Naive B cell (primary cell): ENCODE measurements at regions not wholly inside any gene's neighbourhood (a gene's known extent, or its start where the extent isn't known, plus 50 kb on each side); places are given as distances from the start of the nearest gene placed in this dataset.

Source experiments
- ATAC-seq, 2 donors: fragments of 150-1000 bp; cut with Tn5 transposase; 2 replicates each; pipeline ENCODE4 v1.10.0; 2021; ENCODE audit warnings: low read depth in 2 of 2, mild to moderate bottlenecking in 2 of 2, moderate library complexity in 2 of 2
- DNase-seq: peaks from one replicate; pipeline ENCODE4 v3.0.0; 2022
- H3K27ac Mint-ChIP-seq, 6 donors: one replicate each; pipeline ENCODE4 v1.8.0; 2020 to 2022; ENCODE audit warnings: mild to moderate bottlenecking in 6 of 6, mixed read lengths in 6 of 6, moderate library complexity in 5 of 6, inconsistent platforms in 2 of 6
- H3K27me3 Mint-ChIP-seq, 3 donors: one replicate each; pipeline ENCODE4 v1.8.0; 2021 to 2022; ENCODE audit warnings: mixed read lengths in 3 of 3, mild to moderate bottlenecking in 1 of 3
- H3K36me3 Mint-ChIP-seq, 2 donors: one replicate each; pipeline ENCODE4 v1.8.0; 2020 to 2022; ENCODE audit warnings: mixed read lengths in 2 of 2, inconsistent platforms in 1 of 2, mild to moderate bottlenecking in 1 of 2
- H3K4me1 Mint-ChIP-seq, 3 donors: one replicate each; pipeline ENCODE4 v1.8.0; 2020 to 2022; ENCODE audit warnings: mixed read lengths in 3 of 3, inconsistent platforms in 1 of 3, mild to moderate bottlenecking in 1 of 3, moderate library complexity in 1 of 3
- H3K4me3 Mint-ChIP-seq, 8 donors: one replicate each; pipeline ENCODE4 v1.8.0; 2020 to 2022; ENCODE audit warnings: mild to moderate bottlenecking in 8 of 8, mixed read lengths in 8 of 8, moderate library complexity in 8 of 8, inconsistent platforms in 2 of 8
- H3K9me3 Mint-ChIP-seq, 7 donors: one replicate each; pipeline ENCODE4 v1.8.0; 2020 to 2022; ENCODE audit warnings: mixed read lengths in 7 of 7, mild to moderate bottlenecking in 5 of 7, inconsistent platforms in 2 of 7, moderate library complexity in 1 of 7

- Mint-ChIP-seq H3K9me3 (peaks cover 0 to 16% (median 2%) of the 10 kb centered on the region in 7 donors), H3K4me3 (no peak overlapping the region), H3K27me3 (peaks cover 0 to 14% (median 0%) of the 10 kb centered on the region in 3 donors), H3K36me3 (peaks cover 0 to 14% of the 10 kb centered on the region in 2 donors), H3K4me1 (peaks cover 33 to 45% (median 41%) of the 10 kb centered on the region in 3 donors), H3K27ac (no peak overlapping the region)
- ATAC-seq, result no peak
- no peak for DNase-seq
These were observed 152.5 kb upstream of the APCDD1 start for GRCh38 chr18:10301831-10302483.

- no peak overlapping the region for H3K4me3 Mint-ChIP-seq
- no peak for ATAC-seq
- no peak overlapping the region for H3K27ac Mint-ChIP-seq
- DNase-seq, result no peak
- H3K27me3 Mint-ChIP-seq, result peaks cover 0 to 14% (median 0%) of the 10 kb centered on the region in 3 donors
- H3K9me3 Mint-ChIP-seq, result peaks cover 0 to 16% (median 2%) of the 10 kb centered on the region in 7 donors
- H3K4me1 Mint-ChIP-seq, result peaks cover 28 to 39% (median 34%) of the 10 kb centered on the region in 3 donors
- H3K36me3 Mint-ChIP-seq, result peaks cover 0 to 14% of the 10 kb centered on the region in 2 donors
These were observed 151.3 kb upstream of the APCDD1 start for GRCh38 chr18:10303171-10303570.

GRCh38 chr18:10304853-10305252, 149.6 kb upstream of the APCDD1 start:
- peaks cover 0 to 11% (median 0%) of the 10 kb centered on the region in 7 donors for H3K9me3 Mint-ChIP-seq
- DNase-seq (no peak), ATAC-seq (no peak)
- no peak overlapping the region for H3K27ac Mint-ChIP-seq
- H3K36me3 Mint-ChIP-seq, result peaks cover 0 to 14% of the 10 kb centered on the region in 2 donors
- peaks cover 0 to 14% (median 0%) of the 10 kb centered on the region in 3 donors for H3K27me3 Mint-ChIP-seq
- H3K4me3 Mint-ChIP-seq, result no peak overlapping the region
- peaks cover 14 to 22% (median 17%) of the 10 kb centered on the region in 3 donors for H3K4me1 Mint-ChIP-seq

- Mint-ChIP-seq H3K4me3 (no peak overlapping the region), H3K4me1 (peaks cover 8 to 11% (median 10%) of the 10 kb centered on the region in 3 donors), H3K27me3 (peaks cover 0 to 14% (median 0%) of the 10 kb centered on the region in 3 donors), H3K36me3 (peaks cover 0 to 14% of the 10 kb centered on the region in 2 donors), H3K9me3 (peaks cover 0 to 11% (median 0%) of the 10 kb centered on the region in 7 donors), H3K27ac (peak overlapping the region in 1 of 6 donors; percentile 68)
- DNase-seq (no peak), ATAC-seq (no peak)
These were observed 147.7 kb upstream of the APCDD1 start for GRCh38 chr18:10306779-10307178.

- Mint-ChIP-seq H3K27ac (no peak overlapping the region), H3K4me3 (no peak overlapping the region), H3K9me3 (peaks cover 0 to 6% (median 0%) of the 10 kb centered on the region in 7 donors), H3K27me3 (peaks cover 0 to 7% (median 0%) of the 10 kb centered on the region in 3 donors), H3K4me1 (peaks cover 5 to 10% (median 10%) of the 10 kb centered on the region in 3 donors), H3K36me3 (peaks cover 0 to 8% of the 10 kb centered on the region in 2 donors)
- DNase-seq (no peak), ATAC-seq (no peak)
These were observed 146.3 kb upstream of the APCDD1 start for GRCh38 chr18:10308154-10308553.

- Mint-ChIP-seq H3K36me3 (no peaks in the 10 kb centered on the region), H3K4me3 (no peak overlapping the region), H3K9me3 (no peaks in the 10 kb centered on the region), H3K27me3 (no peaks in the 10 kb centered on the region), H3K27ac (no peak overlapping the region), H3K4me1 (peaks cover 13 to 19% (median 17%) of the 10 kb centered on the region in 3 donors)
- ATAC-seq (no peak), DNase-seq (no peak)
These were observed 143.8 kb upstream of the APCDD1 start for GRCh38 chr18:10310626-10311025.

GRCh38 chr18:10312326-10313015, 142.0 kb upstream of the APCDD1 start:
- H3K4me3 Mint-ChIP-seq, result no peak overlapping the region
- peak overlapping the region in 1 of 6 donors; percentile 66 for H3K27ac Mint-ChIP-seq
- no peak for ATAC-seq
- no peaks in the 10 kb centered on the region for H3K36me3 Mint-ChIP-seq
- no peaks in the 10 kb centered on the region for H3K9me3 Mint-ChIP-seq
- no peaks in the 10 kb centered on the region for H3K27me3 Mint-ChIP-seq
- H3K4me1 Mint-ChIP-seq, result peaks cover 30 to 36% (median 33%) of the 10 kb centered on the region in 3 donors
- no peak for DNase-seq

GRCh38 chr18:10313016-10313342, 141.5 kb upstream of the APCDD1 start:
- Mint-ChIP-seq H3K4me1 (peaks cover 31 to 37% (median 34%) of the 10 kb centered on the region in 3 donors), H3K9me3 (no peaks in the 10 kb centered on the region), H3K36me3 (no peaks in the 10 kb centered on the region), H3K4me3 (no peak overlapping the region), H3K27ac (no peak overlapping the region), H3K27me3 (no peaks in the 10 kb centered on the region)
- ATAC-seq (no peak), DNase-seq (no peak)

GRCh38 chr18:10314066-10314465, 140.4 kb upstream of the APCDD1 start:
- H3K27me3 Mint-ChIP-seq, result no peaks in the 10 kb centered on the region
- H3K27ac Mint-ChIP-seq, result no peak overlapping the region
- H3K4me3 Mint-ChIP-seq, result peak overlapping the region in 2 of 8 donors; percentile 2 to 26
- ATAC-seq, result no peak
- no peaks in the 10 kb centered on the region for H3K9me3 Mint-ChIP-seq
- no peaks in the 10 kb centered on the region for H3K36me3 Mint-ChIP-seq
- no peak for DNase-seq
- H3K4me1 Mint-ChIP-seq, result peaks cover 32 to 38% (median 36%) of the 10 kb centered on the region in 3 donors

GRCh38 chr18:10315522-10315921, 138.9 kb upstream of the APCDD1 start:
- Mint-ChIP-seq H3K4me1 (peaks cover 45 to 49% (median 46%) of the 10 kb centered on the region in 3 donors), H3K27ac (peak overlapping the region in 5 of 6 donors; percentile 1 to 71 (median 39)), H3K4me3 (peak overlapping the region in 7 of 8 donors; percentile 14 to 81 (median 46)), H3K36me3 (no peaks in the 10 kb centered on the region), H3K9me3 (no peaks in the 10 kb centered on the region), H3K27me3 (no peaks in the 10 kb centered on the region)
- DNase-seq (no peak), ATAC-seq (no peak)

- Mint-ChIP-seq H3K4me1 (peaks cover 45 to 50% (median 47%) of the 10 kb centered on the region in 3 donors), H3K4me3 (peak overlapping the region in 7 of 8 donors; percentile 37 to 88 (median 46)), H3K27me3 (no peaks in the 10 kb centered on the region), H3K36me3 (no peaks in the 10 kb centered on the region), H3K9me3 (no peaks in the 10 kb centered on the region), H3K27ac (peak overlapping the region in 4 of 6 donors; percentile 6 to 87 (median 46))
- ATAC-seq (peak; percentile 57 to 59), DNase-seq (peak; percentile 18)
These were observed 137.7 kb upstream of the APCDD1 start for GRCh38 chr18:10316778-10317177.

- ATAC-seq, result no peak
- peak overlapping the region in 4 of 6 donors; percentile 16 to 63 (median 44) for H3K27ac Mint-ChIP-seq
These were observed 136.4 kb upstream of the APCDD1 start for GRCh38 chr18:10317864-10318690.

GRCh38 chr18:10318691-10318970, 135.8 kb upstream of the APCDD1 start:
- ATAC-seq, result no peak
- H3K27ac Mint-ChIP-seq, result peak overlapping the region in 1 of 6 donors; percentile 7

More at GRCh38 chr18:10317864-10318690, 136.4 kb upstream of the APCDD1 start:
- Mint-ChIP-seq H3K27me3 (no peaks in the 10 kb centered on the region), H3K4me1 (peaks cover 45 to 47% (median 45%) of the 10 kb centered on the region in 3 donors), H3K36me3 (no peaks in the 10 kb centered on the region), H3K4me3 (peak overlapping the region in 5 of 8 donors; percentile 37 to 84 (median 53)), H3K9me3 (no peaks in the 10 kb centered on the region)
- no peak for DNase-seq

More at GRCh38 chr18:10318691-10318970, 135.8 kb upstream of the APCDD1 start:
- no peak for DNase-seq
- H3K27me3 Mint-ChIP-seq, result no peaks in the 10 kb centered on the region
- H3K36me3 Mint-ChIP-seq, result no peaks in the 10 kb centered on the region
- H3K9me3 Mint-ChIP-seq, result no peaks in the 10 kb centered on the region
- H3K4me1 Mint-ChIP-seq, result peaks cover 45 to 47% (median 45%) of the 10 kb centered on the region in 3 donors
- no peak overlapping the region for H3K4me3 Mint-ChIP-seq
